ENCODE measurements at regions not wholly inside any gene's neighbourhood (a gene's known extent, or its start where the extent isn't known, plus 50 kb on each side); places are given as distances from the start of the nearest gene placed in this dataset.
A peak's percentile ranks its signal among the peaks of the same experiment; 100 is the strongest.

- Mint-ChIP-seq H3K36me3 (no peaks in the 10 kb centered on the region), H3K27me3 (peaks cover 28% of the 10 kb centered on the region), H3K4me3 (no peak overlapping the region), H3K27ac (no peak overlapping the region), H3K4me1 (peaks cover 6% of the 10 kb centered on the region), H3K9me3 (no peaks in the 10 kb centered on the region)
- no peak for DNase-seq
Measured at GRCh38 chr3:13200465-13200864, 127.2 kb upstream of the IQSEC1 start.

- H3K9me3 Mint-ChIP-seq = no peaks in the 10 kb centered on the region
- DNase-seq = no peak
- H3K36me3 Mint-ChIP-seq = no peaks in the 10 kb centered on the region
- H3K4me1 Mint-ChIP-seq = peaks cover 6% of the 10 kb centered on the region
- H3K4me3 Mint-ChIP-seq = no peak overlapping the region
- peaks cover 23% of the 10 kb centered on the region for H3K27me3 Mint-ChIP-seq
- no peak overlapping the region for H3K27ac Mint-ChIP-seq
Measured at GRCh38 chr3:13199899-13200451, 126.7 kb upstream of the IQSEC1 start.

DNA sequence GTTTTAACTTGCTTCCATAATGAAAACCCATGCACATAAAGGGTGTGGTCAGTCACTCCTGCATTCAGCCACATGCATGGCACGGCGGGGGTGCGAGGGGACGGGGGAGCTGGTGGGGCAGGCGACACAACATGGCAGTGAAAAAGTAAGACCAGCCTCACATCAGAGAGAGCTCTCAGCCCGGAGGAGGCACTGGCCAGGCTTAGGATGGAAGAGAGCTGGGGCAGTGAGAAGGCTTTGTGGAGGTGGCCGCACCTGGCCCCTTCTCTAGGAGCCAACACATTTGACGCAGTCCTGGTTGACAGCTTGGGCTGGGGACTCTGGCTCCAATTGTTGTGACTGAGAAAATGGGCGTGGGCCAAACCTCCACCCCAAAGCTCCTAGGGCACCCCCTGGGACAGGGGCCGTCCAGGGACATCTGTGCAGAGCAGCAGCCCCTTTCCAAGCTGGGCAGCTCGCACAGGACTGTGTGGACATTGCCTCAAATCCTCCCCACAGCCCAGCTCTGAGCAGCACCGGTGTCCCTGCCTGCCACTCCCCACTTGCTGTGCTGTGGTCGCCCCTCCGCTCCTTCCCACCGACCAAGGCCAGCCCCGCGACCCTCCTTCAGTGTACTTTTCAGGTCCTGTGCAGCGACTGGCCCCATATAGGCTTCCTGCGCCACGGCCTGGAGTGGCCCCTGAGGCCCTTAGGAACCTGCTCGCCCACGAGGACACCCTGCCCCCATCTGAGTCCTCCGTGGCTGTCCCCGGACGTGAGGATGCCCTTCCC is 126.0 kb upstream of the IQSEC1 start:
- no peak for DNase-seq
- Mint-ChIP-seq H3K9me3 (no peaks in the 10 kb centered on the region), H3K4me1 (peaks cover 6% of the 10 kb centered on the region), H3K36me3 (no peaks in the 10 kb centered on the region), H3K4me3 (no peak overlapping the region), H3K27me3 (peaks cover 15% of the 10 kb centered on the region), H3K27ac (no peak overlapping the region)

GRCh38 chr3:13198264-13198879 is 125.1 kb upstream of the IQSEC1 start:
- H3K27ac Mint-ChIP-seq = no peak overlapping the region
- peaks cover 6% of the 10 kb centered on the region for H3K4me1 Mint-ChIP-seq
- H3K27me3 Mint-ChIP-seq = peaks cover 7% of the 10 kb centered on the region
- no peak for DNase-seq
- H3K36me3 Mint-ChIP-seq = no peaks in the 10 kb centered on the region
- H3K4me3 Mint-ChIP-seq = no peak overlapping the region
- H3K9me3 Mint-ChIP-seq = no peaks in the 10 kb centered on the region

DNA sequence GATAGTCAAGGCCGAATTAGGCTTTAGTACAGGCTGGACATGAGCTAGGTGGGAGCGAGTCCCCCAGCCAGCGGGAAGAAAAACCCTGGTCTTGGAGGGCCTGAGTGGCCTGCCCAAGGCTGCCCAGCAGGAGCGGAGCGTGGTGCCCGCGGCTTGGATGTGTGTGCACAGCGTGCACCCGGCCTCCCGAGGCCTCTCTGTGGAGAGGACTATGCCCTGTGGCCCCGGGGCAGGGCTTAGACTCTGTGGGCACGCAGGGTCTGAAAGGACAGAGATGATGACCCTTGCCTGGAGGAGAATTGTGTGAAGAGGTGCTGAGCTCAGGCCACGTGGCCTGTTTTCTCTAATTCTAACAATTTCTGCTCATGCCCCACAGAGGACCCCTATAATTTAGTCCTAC is 124.6 kb upstream of the IQSEC1 start:
- H3K4me1 Mint-ChIP-seq = peaks cover 6% of the 10 kb centered on the region
- no peak for DNase-seq
- H3K9me3 Mint-ChIP-seq = no peaks in the 10 kb centered on the region
- no peaks in the 10 kb centered on the region for H3K36me3 Mint-ChIP-seq
- H3K27me3 Mint-ChIP-seq = peaks cover 5% of the 10 kb centered on the region
- H3K27ac Mint-ChIP-seq = no peak overlapping the region
- no peak overlapping the region for H3K4me3 Mint-ChIP-seq

GRCh38 chr3:13197281-13197680 is 124.1 kb upstream of the IQSEC1 start:
- peaks cover 5% of the 10 kb centered on the region for H3K27me3 Mint-ChIP-seq
- peaks cover 6% of the 10 kb centered on the region for H3K4me1 Mint-ChIP-seq
- H3K27ac Mint-ChIP-seq = no peak overlapping the region
- H3K9me3 Mint-ChIP-seq = no peaks in the 10 kb centered on the region
- H3K4me3 Mint-ChIP-seq = no peak overlapping the region
- no peak for DNase-seq
- no peaks in the 10 kb centered on the region for H3K36me3 Mint-ChIP-seq

DNA sequence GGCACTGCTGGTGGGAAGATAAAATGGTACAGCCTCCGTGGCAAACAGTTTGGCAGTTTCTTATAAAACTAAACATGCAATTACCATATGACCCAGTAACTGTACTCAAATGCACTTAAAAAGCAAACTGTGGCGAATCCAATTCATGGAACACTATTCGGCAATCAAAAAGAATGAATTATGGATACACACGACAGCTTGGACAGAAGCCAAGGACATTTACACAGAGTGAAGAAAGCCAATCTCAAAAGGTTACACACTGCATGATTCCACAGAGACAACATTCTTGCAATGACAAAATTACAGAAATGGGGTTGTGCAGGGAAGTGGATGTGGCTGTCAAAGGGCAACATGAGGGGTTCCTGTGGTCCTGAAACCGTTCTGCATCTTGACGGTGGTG is 122.1 kb upstream of the IQSEC1 start:
- no peaks in the 10 kb centered on the region for H3K36me3 Mint-ChIP-seq
- no peak overlapping the region for H3K27ac Mint-ChIP-seq
- H3K4me3 Mint-ChIP-seq = no peak overlapping the region
- peaks cover 5% of the 10 kb centered on the region for H3K27me3 Mint-ChIP-seq
- no peaks in the 10 kb centered on the region for H3K9me3 Mint-ChIP-seq
- H3K4me1 Mint-ChIP-seq = peaks cover 6% of the 10 kb centered on the region
- no peak for DNase-seq

- DNase-seq = no peak
- Mint-ChIP-seq H3K4me3 (no peak overlapping the region), H3K27me3 (no peaks in the 10 kb centered on the region), H3K36me3 (peaks cover 1% of the 10 kb centered on the region), H3K27ac (no peak overlapping the region), H3K9me3 (no peaks in the 10 kb centered on the region), H3K4me1 (peaks cover 12% of the 10 kb centered on the region)
Measured at GRCh38 chr3:13194285-13195209, 121.3 kb upstream of the IQSEC1 start.

DNA sequence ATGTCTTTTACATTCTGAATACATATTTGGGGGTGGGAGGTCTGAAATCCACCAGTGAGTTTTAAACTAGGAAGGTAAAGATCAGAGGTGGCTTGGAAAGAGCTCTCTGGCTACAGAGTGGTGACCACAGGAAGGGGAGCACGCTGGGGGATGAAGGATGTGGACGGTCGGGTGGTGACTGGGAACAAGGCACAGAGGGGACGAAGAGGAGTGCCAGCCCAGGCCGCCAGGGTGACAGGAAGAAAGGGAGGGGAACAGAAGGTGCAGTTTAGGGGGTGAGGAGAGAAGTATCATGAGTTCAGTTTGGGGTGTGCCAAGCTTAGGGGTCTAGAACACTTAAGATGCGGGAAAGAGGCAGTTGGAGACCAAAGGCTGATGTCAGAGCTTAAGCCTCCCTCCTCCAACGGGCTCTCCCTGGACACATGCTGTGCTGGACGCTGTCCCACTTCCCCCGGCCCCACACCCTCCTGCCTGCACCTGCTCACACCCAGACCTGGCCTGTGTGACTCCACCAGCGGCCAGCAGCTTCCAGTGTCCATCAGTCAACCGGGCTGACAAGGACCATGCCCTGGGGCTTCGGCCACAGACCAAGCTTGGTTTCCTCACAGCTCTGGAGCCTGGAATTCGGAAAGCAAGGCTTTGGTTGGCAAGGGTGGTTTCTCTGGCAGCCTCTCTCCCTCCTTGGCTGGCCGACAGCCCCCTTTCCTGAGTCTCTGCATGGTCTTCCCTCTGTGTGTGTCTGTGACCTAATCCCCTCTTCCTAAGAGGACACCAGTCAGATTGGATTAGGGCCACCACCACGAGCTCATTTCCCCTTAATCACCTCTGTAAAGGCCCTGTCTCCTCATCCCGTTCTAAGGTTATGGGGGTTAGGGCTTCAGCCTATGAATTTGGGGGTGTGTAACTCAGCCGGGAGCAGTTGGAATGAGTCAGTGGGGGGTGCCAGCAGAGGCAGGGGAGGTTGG is 120.4 kb upstream of the IQSEC1 start:
- Mint-ChIP-seq H3K36me3 (peaks cover 1% of the 10 kb centered on the region), H3K27ac (no peak overlapping the region), H3K4me1 (peaks cover 15% of the 10 kb centered on the region), H3K4me3 (no peak overlapping the region), H3K9me3 (no peaks in the 10 kb centered on the region), H3K27me3 (no peaks in the 10 kb centered on the region)
- no peak for DNase-seq

- Mint-ChIP-seq H3K27me3 (no peaks in the 10 kb centered on the region), H3K27ac (no peak overlapping the region), H3K4me1 (peaks cover 15% of the 10 kb centered on the region), H3K4me3 (no peak overlapping the region), H3K9me3 (peaks cover 3% of the 10 kb centered on the region), H3K36me3 (peaks cover 2% of the 10 kb centered on the region)
- DNase-seq = no peak
Measured at GRCh38 chr3:13192471-13193213, 119.4 kb upstream of the IQSEC1 start.

DNA sequence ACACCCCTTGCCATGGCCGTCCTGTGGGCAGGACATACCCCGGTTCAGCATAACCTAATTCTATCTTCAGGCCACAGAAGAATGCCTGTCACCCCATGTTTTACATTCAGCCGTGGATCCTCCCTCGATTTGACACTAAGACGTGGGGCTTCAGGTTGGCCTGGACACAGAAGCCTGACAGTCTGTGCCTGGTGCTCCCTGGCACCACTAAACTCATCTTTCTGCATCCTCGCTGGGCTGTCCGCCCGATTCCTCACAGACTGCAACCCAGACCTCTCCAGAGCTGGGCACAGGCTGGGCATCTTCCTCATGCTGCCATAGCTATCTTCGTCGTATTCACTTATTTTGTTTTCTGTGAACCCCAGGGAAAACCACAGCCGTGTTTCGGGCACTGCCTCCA is 117.8 kb upstream of the IQSEC1 start:
- Mint-ChIP-seq H3K27ac (no peak overlapping the region), H3K27me3 (no peaks in the 10 kb centered on the region), H3K4me1 (peaks cover 11% of the 10 kb centered on the region), H3K36me3 (peaks cover 2% of the 10 kb centered on the region), H3K4me3 (no peak overlapping the region), H3K9me3 (peaks cover 6% of the 10 kb centered on the region)
- DNase-seq = no peak

DNA sequence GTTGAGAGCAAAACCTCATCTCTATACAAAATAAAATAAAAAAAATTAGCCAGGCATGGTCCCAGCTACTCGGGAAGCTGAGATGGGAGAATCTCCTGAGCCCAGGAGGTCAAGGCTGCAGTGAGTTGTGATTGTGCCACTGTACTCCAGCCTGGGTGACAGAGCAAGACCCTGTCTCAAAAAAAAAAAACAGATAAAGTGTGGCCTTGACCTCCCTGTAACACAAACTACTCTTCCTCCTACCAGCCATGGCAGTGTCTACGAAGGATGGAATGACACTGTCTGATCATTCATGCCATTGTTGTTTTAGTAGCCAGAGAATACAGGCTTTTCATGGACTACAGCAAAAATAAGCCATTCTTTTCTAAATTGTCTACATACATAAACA is 117.1 kb upstream of the IQSEC1 start:
- no peak overlapping the region for H3K4me3 Mint-ChIP-seq
- H3K27ac Mint-ChIP-seq = no peak overlapping the region
- DNase-seq = no peak
- H3K27me3 Mint-ChIP-seq = no peaks in the 10 kb centered on the region
- H3K9me3 Mint-ChIP-seq = peaks cover 6% of the 10 kb centered on the region
- peaks cover 2% of the 10 kb centered on the region for H3K36me3 Mint-ChIP-seq
- peaks cover 9% of the 10 kb centered on the region for H3K4me1 Mint-ChIP-seq

GRCh38 chr3:13189639-13190377 is 116.6 kb upstream of the IQSEC1 start:
- DNase-seq = peak; percentile 8
- no peak overlapping the region for H3K27ac Mint-ChIP-seq

More at GRCh38 chr3:13189639-13190377, 116.6 kb upstream of the IQSEC1 start:
- peaks cover 6% of the 10 kb centered on the region for H3K9me3 Mint-ChIP-seq
- no peaks in the 10 kb centered on the region for H3K27me3 Mint-ChIP-seq
- H3K4me1 Mint-ChIP-seq = peaks cover 9% of the 10 kb centered on the region
- H3K4me3 Mint-ChIP-seq = no peak overlapping the region
- peaks cover 2% of the 10 kb centered on the region for H3K36me3 Mint-ChIP-seq
